Ovary (tissue), 7 donors: ENCODE measurements at regions not wholly inside any gene's neighbourhood (a gene's known extent, or its start where the extent isn't known, plus 50 kb on each side); places are given as distances from the start of the nearest gene placed in this dataset.

Experiments
- DNase-seq, 5 donors: peaks; one replicate each; pipeline ENCODE4 v3.0.0-alpha.2; 2019 to 2020
- H3K27ac ChIP-seq, 2 donors: fragments of 200-600 bp; one replicate each; pipeline versions ENCODE4 v1.5.1 to v1.8.0; 2019 to 2022
- H3K27me3 ChIP-seq: fragments of 200-600 bp; one replicate; pipeline ENCODE4 v1.8.0; 2022
- H3K36me3 ChIP-seq: fragments of 200-600 bp; sonication (generic); one replicate; pipeline ENCODE4 v1.5.1; 2019
- H3K4me1 ChIP-seq: one replicate; pipeline ENCODE4 v1.8.1; 2013; ENCODE audit warnings: mild to moderate bottlenecking, moderate library complexity; ENCODE audit not compliant: insufficient read depth
- H3K4me3 ChIP-seq: fragments of 200-600 bp; sonication (generic); one replicate; pipeline ENCODE4 v1.5.1; 2017
- H3K9me3 ChIP-seq, 2 donors: fragments of 200-600 bp in 1 of 2; sonication (generic) in 1 of 2; one replicate each; pipeline versions ENCODE4 v1.5.1 to v1.8.1; 2013 to 2019; ENCODE audit warnings: mild to moderate bottlenecking in 1 of 2, moderate library complexity in 1 of 2
- CTCF ChIP-seq, 3 donors: fragments of 450-650 bp in 2 of 3; fragments of 200-600 bp in 1 of 3; IDR thresholded peaks; one replicate each; pipeline versions ENCODE4 v1.5.1 to v1.8.0; 2016 to 2022; ENCODE audit warnings: antibody characterized with exemption in 3 of 3, mild to moderate bottlenecking in 1 of 3
- EP300 ChIP-seq: sonication (generic); formaldehyde crosslinking; IDR thresholded peaks from one replicate; pipeline ENCODE4 v1.6.1; 2017; ENCODE audit warnings: antibody characterized with exemption
- POLR2A ChIP-seq: fragments of 450-650 bp; IDR thresholded peaks from one replicate; pipeline ENCODE4 v1.6.1; 2017; ENCODE audit warnings: antibody characterized with exemption, mild to moderate bottlenecking, moderate library complexity
- WGBS, 3 donors: extraction: QIAGEN DNeasy Blood & Tissue Kit in 1 of 3; methylation state at CpG; one replicate each; pipeline versions ENCODE4 v1.1.5 to v1.1.7; 2013 to 2017; 5-methylcytosine and 5-hydroxymethylcytosine counted together
- intact Hi-C, 4 donors: fragments of 100-400 bp; cut with DNase I; formaldehyde crosslinking; loops; one replicate each; pipeline versions ENCODE4 v1.11.0 to v1.15.1; 2022 to 2023
- donor health status: DM: no; HTN: no; CAD: no; lungs with moderate emphysema.
- donor health status: DM: no; HTN: no; CAD: no.
- donor health status: Bipolar disorder and iron deficiency.
- donor health status: DM: no; HTN: no; CAD: no.
- donor health status: DM: yes; HTN: yes; CAD: no.

DNA sequence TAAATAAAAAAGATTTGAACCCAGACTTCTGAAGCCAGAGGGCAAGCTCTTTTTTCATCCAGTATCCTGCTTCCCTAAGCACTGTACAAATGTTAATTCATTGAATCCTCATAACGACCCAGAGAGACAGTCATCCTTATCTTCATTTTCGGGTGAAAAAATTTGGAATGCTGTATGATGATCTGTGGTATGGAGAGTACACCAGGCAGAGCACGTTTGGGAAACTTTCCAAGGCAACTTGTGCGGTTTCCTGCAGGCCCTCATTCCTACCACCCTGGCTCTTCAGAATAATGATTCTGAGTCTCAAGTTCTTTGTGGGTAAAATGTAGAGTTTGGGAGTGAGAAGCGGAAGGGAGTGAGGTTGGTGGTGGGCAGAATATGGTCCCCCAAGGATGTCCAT lies 177.9 kb upstream of the CADM1 start:
- DNase-seq = no peak
- Histone ChIP-seq H3K27ac (no peak overlapping the region), H3K27me3 (no peaks in the 10 kb centered on the region), H3K4me1 (no peaks in the 10 kb centered on the region), H3K9me3 (no peaks in the 10 kb centered on the region), H3K4me3 (no peak overlapping the region), H3K36me3 (no peaks in the 10 kb centered on the region)
- 45 to 61% (median 50%) methylated on average over 5 of the region's 5 CpGs for WGBS, 3 donors
- TF ChIP-seq EP300 = no peak
- intact Hi-C loops = no loop called here

DNA sequence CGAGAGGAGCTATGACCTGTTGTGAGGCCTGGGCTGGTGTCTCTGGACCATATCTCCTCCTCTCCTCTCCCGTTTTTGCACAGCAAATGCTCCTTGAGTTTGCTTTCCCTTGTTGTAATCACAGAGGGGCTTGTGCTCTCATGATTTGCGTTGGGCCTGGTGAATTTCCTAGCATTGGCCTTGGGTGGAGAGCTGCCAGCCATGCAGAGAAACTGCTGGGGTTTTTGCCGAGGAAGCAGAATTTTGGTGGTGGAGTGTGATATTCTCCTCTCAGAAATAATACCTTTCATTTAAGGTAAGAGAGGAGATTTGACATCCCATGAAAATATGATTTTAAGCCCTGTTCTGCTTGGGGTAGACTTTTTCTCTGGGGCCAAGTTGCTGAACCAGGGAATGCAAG lies 175.7 kb upstream of the CADM1 start:
- intact Hi-C loops = loop anchor here in 1 of 4 donors (10.0 kb wide), 1 partner anchor 55 kb away; no protein-coding TSS in a partner anchor

DNA sequence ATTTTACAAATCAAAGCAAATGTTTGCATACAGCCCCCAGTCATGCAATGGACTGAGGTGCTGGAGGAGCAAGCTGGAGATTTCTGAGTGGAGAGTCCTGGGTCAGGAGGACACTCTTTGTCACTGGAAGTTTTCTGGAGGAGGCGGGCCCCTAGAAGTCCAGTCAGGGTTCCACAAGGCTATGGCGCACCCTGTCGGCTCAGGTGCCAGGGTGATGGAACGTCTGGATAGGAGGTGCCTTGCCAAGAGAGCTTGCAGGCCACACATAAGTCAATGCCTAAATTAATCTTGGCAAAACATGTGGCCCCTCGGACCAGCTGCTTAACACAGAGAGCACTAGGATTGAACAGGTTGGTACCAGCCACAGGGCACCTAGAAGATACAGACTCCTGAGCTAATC lies 174.7 kb upstream of the CADM1 start:
- 76 to 91% (median 82%) methylated on average over 5 of the region's 5 CpGs for WGBS, 3 donors
- TF ChIP-seq POLR2A = no peak
- TF ChIP-seq EP300 = no peak
- TF ChIP-seq CTCF (IDR thresholded peaks at IDR 0.05) = no peak
- Histone ChIP-seq H3K36me3 (no peaks in the 10 kb centered on the region), H3K27ac (no peak overlapping the region), H3K27me3 (no peaks in the 10 kb centered on the region), H3K4me1 (no peaks in the 10 kb centered on the region), H3K4me3 (no peak overlapping the region), H3K9me3 (no peaks in the 10 kb centered on the region)
- intact Hi-C loops = loop anchor here in 1 of 4 donors (10.0 kb wide), 1 partner anchor 56 kb away; no protein-coding TSS in a partner anchor
- DNase-seq = no peak

More for the DNA sequence above, 175.7 kb upstream of the CADM1 start:
- Histone ChIP-seq H3K4me3 (no peak overlapping the region), H3K36me3 (no peaks in the 10 kb centered on the region), H3K9me3 (no peaks in the 10 kb centered on the region), H3K27me3 (no peaks in the 10 kb centered on the region), H3K27ac (no peak overlapping the region), H3K4me1 (no peaks in the 10 kb centered on the region)
- TF ChIP-seq POLR2A (no peak), EP300 (no peak), CTCF (IDR thresholded peaks at IDR 0.05) (no peak)
- DNase-seq = no peak
- WGBS, 3 donors = 49 to 65% (median 58%) methylated on average over 4 of the region's 4 CpGs

DNA sequence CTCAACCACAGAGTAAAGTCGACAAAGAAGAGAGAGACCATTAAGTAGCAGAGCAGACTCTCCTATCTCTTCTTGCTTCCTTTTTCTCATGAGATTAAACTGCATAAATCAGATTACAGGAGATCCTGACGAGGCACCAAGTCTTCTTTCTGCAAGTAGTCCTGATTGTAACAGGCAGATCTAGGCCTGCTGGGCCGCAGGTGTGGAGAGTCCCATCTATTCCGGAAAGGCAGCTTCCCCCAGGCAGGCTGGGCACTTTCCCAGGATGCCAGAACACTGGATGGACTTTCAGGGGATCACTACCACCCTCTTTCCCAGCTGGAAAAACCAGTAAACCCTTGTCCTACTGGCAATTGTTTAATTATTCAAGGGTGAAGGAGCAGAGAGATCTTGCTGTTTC lies 173.0 kb upstream of the CADM1 start:
- no peak overlapping the region for H3K4me3 ChIP-seq
- TF ChIP-seq CTCF (IDR thresholded peaks at IDR 0.05) (no peak), EP300 (no peak), POLR2A (no peak)
- H3K9me3 ChIP-seq = no peaks in the 10 kb centered on the region
- 85 to 91% (median 87%) methylated on average over 4 of the region's 4 CpGs for WGBS, 3 donors
- no peaks in the 10 kb centered on the region for H3K36me3 ChIP-seq
- no peaks in the 10 kb centered on the region for H3K27me3 ChIP-seq
- intact Hi-C loops = loop anchor here in 1 of 4 donors (10.0 kb wide), 1 partner anchor 58 kb away; no protein-coding TSS in a partner anchor
- no peaks in the 10 kb centered on the region for H3K4me1 ChIP-seq
- no peak overlapping the region for H3K27ac ChIP-seq
- DNase-seq = no peak

DNA sequence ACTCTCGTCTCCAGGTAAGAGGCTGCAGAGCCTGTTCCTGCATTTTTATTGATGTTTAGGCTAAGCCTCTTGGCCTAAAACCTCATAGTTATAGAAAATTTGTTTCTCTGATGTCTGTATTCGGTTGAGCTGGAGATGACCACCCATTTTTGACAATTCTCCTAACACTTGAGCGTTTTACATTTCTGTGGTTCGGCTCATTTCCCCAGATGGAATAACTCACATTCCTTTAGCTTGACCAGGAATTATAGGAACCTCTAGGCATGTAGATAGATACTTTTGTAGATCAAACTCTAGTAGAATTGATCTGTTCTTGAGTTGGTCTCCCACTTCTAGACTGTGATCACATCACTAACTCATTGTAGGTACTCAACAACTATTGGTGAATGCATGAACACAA lies 172.6 kb upstream of the CADM1 start:
- Histone ChIP-seq H3K36me3 (no peaks in the 10 kb centered on the region), H3K27me3 (no peaks in the 10 kb centered on the region), H3K27ac (no peak overlapping the region), H3K4me3 (no peak overlapping the region), H3K9me3 (no peaks in the 10 kb centered on the region), H3K4me1 (no peaks in the 10 kb centered on the region)
- 71 to 82% (median 81%) methylated on average over 4 of the region's 4 CpGs for WGBS, 3 donors
- intact Hi-C loops = loop anchor here in 1 of 4 donors (10.0 kb wide), 1 partner anchor 58 kb away; no protein-coding TSS in a partner anchor
- DNase-seq = no peak
- no peak for TF ChIP-seq EP300
- no peak for TF ChIP-seq CTCF (IDR thresholded peaks at IDR 0.05)
- no peak for TF ChIP-seq POLR2A
